ENCODE measurements at regions not wholly inside any gene's neighbourhood (a gene's known extent, or its start where the extent isn't known, plus 50 kb on each side); places are given as distances from the start of the nearest gene placed in this dataset.

DNA sequence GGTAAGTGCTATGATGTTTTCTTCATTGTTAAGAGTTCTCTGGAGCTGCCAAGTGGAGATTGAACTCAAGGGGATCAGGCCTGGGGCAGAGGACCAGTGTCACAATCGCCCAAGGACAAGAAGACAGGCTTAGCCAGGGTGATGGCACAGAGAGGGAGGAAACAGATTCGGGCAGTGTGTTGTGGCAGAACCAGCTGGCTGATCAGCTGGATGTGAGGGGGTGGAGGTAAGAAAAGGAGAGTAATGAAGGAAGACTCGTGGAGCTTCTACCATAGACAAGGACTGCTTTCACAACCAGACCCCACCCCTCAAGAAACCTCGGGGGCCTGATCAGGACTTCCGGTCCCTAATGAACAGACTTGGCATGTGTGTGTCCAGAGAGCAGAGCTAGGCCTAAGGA, 60.9 kb upstream of the LINGO1 start (continued):
- TF ChIP-seq, protein P1, sequence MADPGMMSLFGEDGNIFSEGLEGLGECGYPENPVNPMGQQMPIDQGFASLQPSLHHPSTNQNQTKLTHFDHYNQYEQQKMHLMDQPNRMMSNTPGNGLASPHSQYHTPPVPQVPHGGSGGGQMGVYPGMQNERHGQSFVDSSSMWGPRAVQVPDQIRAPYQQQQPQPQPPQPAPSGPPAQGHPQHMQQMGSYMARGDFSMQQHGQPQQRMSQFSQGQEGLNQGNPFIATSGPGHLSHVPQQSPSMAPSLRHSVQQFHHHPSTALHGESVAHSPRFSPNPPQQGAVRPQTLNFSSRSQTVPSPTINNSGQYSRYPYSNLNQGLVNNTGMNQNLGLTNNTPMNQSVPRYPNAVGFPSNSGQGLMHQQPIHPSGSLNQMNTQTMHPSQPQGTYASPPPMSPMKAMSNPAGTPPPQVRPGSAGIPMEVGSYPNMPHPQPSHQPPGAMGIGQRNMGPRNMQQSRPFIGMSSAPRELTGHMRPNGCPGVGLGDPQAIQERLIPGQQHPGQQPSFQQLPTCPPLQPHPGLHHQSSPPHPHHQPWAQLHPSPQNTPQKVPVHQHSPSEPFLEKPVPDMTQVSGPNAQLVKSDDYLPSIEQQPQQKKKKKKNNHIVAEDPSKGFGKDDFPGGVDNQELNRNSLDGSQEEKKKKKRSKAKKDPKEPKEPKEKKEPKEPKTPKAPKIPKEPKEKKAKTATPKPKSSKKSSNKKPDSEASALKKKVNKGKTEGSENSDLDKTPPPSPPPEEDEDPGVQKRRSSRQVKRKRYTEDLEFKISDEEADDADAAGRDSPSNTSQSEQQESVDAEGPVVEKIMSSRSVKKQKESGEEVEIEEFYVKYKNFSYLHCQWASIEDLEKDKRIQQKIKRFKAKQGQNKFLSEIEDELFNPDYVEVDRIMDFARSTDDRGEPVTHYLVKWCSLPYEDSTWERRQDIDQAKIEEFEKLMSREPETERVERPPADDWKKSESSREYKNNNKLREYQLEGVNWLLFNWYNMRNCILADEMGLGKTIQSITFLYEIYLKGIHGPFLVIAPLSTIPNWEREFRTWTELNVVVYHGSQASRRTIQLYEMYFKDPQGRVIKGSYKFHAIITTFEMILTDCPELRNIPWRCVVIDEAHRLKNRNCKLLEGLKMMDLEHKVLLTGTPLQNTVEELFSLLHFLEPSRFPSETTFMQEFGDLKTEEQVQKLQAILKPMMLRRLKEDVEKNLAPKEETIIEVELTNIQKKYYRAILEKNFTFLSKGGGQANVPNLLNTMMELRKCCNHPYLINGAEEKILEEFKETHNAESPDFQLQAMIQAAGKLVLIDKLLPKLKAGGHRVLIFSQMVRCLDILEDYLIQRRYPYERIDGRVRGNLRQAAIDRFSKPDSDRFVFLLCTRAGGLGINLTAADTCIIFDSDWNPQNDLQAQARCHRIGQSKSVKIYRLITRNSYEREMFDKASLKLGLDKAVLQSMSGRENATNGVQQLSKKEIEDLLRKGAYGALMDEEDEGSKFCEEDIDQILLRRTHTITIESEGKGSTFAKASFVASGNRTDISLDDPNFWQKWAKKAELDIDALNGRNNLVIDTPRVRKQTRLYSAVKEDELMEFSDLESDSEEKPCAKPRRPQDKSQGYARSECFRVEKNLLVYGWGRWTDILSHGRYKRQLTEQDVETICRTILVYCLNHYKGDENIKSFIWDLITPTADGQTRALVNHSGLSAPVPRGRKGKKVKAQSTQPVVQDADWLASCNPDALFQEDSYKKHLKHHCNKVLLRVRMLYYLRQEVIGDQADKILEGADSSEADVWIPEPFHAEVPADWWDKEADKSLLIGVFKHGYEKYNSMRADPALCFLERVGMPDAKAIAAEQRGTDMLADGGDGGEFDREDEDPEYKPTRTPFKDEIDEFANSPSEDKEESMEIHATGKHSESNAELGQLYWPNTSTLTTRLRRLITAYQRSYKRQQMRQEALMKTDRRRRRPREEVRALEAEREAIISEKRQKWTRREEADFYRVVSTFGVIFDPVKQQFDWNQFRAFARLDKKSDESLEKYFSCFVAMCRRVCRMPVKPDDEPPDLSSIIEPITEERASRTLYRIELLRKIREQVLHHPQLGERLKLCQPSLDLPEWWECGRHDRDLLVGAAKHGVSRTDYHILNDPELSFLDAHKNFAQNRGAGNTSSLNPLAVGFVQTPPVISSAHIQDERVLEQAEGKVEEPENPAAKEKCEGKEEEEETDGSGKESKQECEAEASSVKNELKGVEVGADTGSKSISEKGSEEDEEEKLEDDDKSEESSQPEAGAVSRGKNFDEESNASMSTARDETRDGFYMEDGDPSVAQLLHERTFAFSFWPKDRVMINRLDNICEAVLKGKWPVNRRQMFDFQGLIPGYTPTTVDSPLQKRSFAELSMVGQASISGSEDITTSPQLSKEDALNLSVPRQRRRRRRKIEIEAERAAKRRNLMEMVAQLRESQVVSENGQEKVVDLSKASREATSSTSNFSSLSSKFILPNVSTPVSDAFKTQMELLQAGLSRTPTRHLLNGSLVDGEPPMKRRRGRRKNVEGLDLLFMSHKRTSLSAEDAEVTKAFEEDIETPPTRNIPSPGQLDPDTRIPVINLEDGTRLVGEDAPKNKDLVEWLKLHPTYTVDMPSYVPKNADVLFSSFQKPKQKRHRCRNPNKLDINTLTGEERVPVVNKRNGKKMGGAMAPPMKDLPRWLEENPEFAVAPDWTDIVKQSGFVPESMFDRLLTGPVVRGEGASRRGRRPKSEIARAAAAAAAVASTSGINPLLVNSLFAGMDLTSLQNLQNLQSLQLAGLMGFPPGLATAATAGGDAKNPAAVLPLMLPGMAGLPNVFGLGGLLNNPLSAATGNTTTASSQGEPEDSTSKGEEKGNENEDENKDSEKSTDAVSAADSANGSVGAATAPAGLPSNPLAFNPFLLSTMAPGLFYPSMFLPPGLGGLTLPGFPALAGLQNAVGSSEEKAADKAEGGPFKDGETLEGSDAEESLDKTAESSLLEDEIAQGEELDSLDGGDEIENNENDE (IDR thresholded peaks at IDR 0.05; ENCODE audit: insufficient replicate concordance, low read length): no peak
- no peak for TF ChIP-seq CREB1 (IDR thresholded peaks at IDR 0.05)
- no peak for TF ChIP-seq EP300 (IDR thresholded peaks at IDR 0.05; ENCODE audit: borderline replicate concordance in 1 of 2, low read depth in 2 of 2, low read length in 2 of 2)

Data from H1 (cell line).